ENCODE measurements at regions not wholly inside any gene's neighbourhood (a gene's known extent, or its start where the extent isn't known, plus 50 kb on each side); places are given as distances from the start of the nearest gene placed in this dataset.

DNA sequence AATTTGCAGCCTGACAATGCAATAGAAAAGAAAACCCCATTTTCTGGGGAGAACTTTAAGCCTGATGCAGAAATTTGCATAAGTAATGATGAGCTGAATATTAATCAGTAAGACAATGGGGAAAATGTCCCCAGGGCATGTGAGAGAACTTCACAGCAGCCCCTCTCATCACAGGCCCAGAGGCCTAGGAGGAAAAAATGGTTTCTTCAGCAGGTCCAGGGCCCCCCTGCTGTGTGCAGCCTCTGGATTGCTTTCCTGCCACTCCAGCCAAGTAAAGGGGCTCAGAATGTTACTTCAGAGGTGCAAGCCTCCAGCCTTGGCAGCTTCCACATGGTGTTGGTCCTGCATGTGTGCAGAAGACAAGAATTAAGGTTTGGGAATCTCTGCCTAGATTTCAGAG lies 900.3 kb upstream of the ROBO1 start:
- Histone ChIP-seq H3K4me1 (ENCODE audit: insufficient read depth, low read length, poor library complexity, severe bottlenecking) (no peaks in the 10 kb centered on the region), H3K27ac (ENCODE audit: low read depth, low read length, poor library complexity, severe bottlenecking) (no peak overlapping the region), H2AFZ (ENCODE audit: low read length) (no peak overlapping the region), H3K36me3 (ENCODE audit: insufficient read depth, low read length) (no peaks in the 10 kb centered on the region), H3K9me2 (ENCODE audit: insufficient read depth, low read length) (no peaks in the 10 kb centered on the region), H3K4me2 (ENCODE audit: low read length) (no peak overlapping the region), H3K79me2 (ENCODE audit: insufficient read depth, low read depth, low read length) (no peaks in the 10 kb centered on the region), H3K4me3 (ENCODE audit: low read depth, low read length, poor library complexity, severe bottlenecking) (no peak overlapping the region), H3K9me3 (ENCODE audit: low read length) (no peaks in the 10 kb centered on the region), H4K20me1 (ENCODE audit: insufficient read depth, low read length) (no peaks in the 10 kb centered on the region)
- CTCF ChIA-PET (ENCODE audit: unreplicated experiment), result no interaction called here
- TF ChIP-seq CTCF (conservative IDR thresholded peaks at IDR 0.05; ENCODE audit: low read length), result no peak
- TF ChIP-seq EZH2phosphoT487 (IDR thresholded peaks at IDR 0.05; ENCODE audit: borderline replicate concordance, low read depth, low read length), result no peak
- intact Hi-C loops (cut with micrococcal nuclease; ENCODE audit: unreplicated experiment), result no loop called here
- POLR2A ChIA-PET, result no interaction called here
- no peak for DNase-seq (ENCODE audit: low spot score)
- BruUV-seq (replicated peaks), result no TSS peak

DNA sequence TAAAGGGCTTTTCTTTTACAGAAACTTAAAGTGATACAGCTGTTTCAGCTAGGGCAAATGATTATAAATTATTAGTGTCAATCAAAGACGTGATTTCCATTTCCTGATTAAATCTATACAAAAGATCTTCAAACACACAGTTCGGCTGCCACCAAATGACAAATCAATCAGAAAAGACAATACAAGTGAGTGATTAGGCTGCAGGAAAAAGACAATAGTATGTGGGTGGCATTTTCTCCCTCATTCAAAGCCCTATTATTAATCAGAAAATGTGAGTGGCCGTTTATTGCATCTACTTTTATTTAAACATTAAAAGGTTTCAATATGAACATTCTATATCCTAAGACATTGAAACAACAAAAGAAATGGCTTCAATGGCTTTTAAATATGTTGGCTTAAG lies 895.6 kb upstream of the ROBO1 start:
- no peaks in the 10 kb centered on the region for H3K36me3 ChIP-seq (ENCODE audit: insufficient read depth, low read length)
- intact Hi-C loops (cut with micrococcal nuclease; ENCODE audit: unreplicated experiment), result no loop called here
- H3K79me2 ChIP-seq (ENCODE audit: insufficient read depth, low read depth, low read length), result no peaks in the 10 kb centered on the region
- no peaks in the 10 kb centered on the region for H3K9me2 ChIP-seq (ENCODE audit: insufficient read depth, low read length)
- BruUV-seq (replicated peaks), result no TSS peak
- no peak overlapping the region for H3K4me2 ChIP-seq (ENCODE audit: low read length)
- H3K9me3 ChIP-seq (ENCODE audit: low read length), result no peaks in the 10 kb centered on the region
- ChIA-PET POLR2A (no interaction called here), CTCF (ENCODE audit: unreplicated experiment) (no interaction called here)
- no peak for DNase-seq (ENCODE audit: low spot score)
- no peaks in the 10 kb centered on the region for H4K20me1 ChIP-seq (ENCODE audit: insufficient read depth, low read length)
- H3K4me1 ChIP-seq (ENCODE audit: insufficient read depth, low read length, poor library complexity, severe bottlenecking), result no peaks in the 10 kb centered on the region
- H3K27ac ChIP-seq (ENCODE audit: low read depth, low read length, poor library complexity, severe bottlenecking), result no peak overlapping the region
- no peak overlapping the region for H3K4me3 ChIP-seq (ENCODE audit: low read depth, low read length, poor library complexity, severe bottlenecking)
- H2AFZ ChIP-seq (ENCODE audit: low read length), result no peak overlapping the region
- TF ChIP-seq EZH2phosphoT487 (IDR thresholded peaks at IDR 0.05; ENCODE audit: borderline replicate concordance, low read depth, low read length) (no peak), CTCF (conservative IDR thresholded peaks at IDR 0.05; ENCODE audit: low read length) (no peak)

GRCh38 chr3:80655216-80655615 lies 887.4 kb upstream of the ROBO1 start:
- no peak overlapping the region for H3K27ac ChIP-seq (ENCODE audit: low read depth, low read length, poor library complexity, severe bottlenecking)
- ChIA-PET POLR2A (no interaction called here), CTCF (ENCODE audit: unreplicated experiment) (no interaction called here)

More at GRCh38 chr3:80655216-80655615, 887.4 kb upstream of the ROBO1 start:
- BruUV-seq (replicated peaks), result no TSS peak
- TF ChIP-seq CTCF (conservative IDR thresholded peaks at IDR 0.05; ENCODE audit: low read length) (no peak), EZH2phosphoT487 (IDR thresholded peaks at IDR 0.05; ENCODE audit: borderline replicate concordance, low read depth, low read length) (no peak)
- H3K9me3 ChIP-seq (ENCODE audit: low read length), result no peaks in the 10 kb centered on the region
- no peak overlapping the region for H2AFZ ChIP-seq (ENCODE audit: low read length)
- H3K4me3 ChIP-seq (ENCODE audit: low read depth, low read length, poor library complexity, severe bottlenecking), result no peak overlapping the region
- H3K4me2 ChIP-seq (ENCODE audit: low read length), result no peak overlapping the region
- H3K36me3 ChIP-seq (ENCODE audit: insufficient read depth, low read length), result no peaks in the 10 kb centered on the region
- H4K20me1 ChIP-seq (ENCODE audit: insufficient read depth, low read length), result no peaks in the 10 kb centered on the region
- H3K4me1 ChIP-seq (ENCODE audit: insufficient read depth, low read length, poor library complexity, severe bottlenecking), result no peaks in the 10 kb centered on the region
- H3K9me2 ChIP-seq (ENCODE audit: insufficient read depth, low read length), result no peaks in the 10 kb centered on the region
- intact Hi-C loops (cut with micrococcal nuclease; ENCODE audit: unreplicated experiment), result no loop called here
- H3K79me2 ChIP-seq (ENCODE audit: insufficient read depth, low read depth, low read length), result no peaks in the 10 kb centered on the region
- no peak for DNase-seq (ENCODE audit: low spot score)
